HL-60 (cell line): ENCODE measurements at regions not wholly inside any gene's neighbourhood (a gene's known extent, or its start where the extent isn't known, plus 50 kb on each side); places are given as distances from the start of the nearest gene placed in this dataset.

Experiments used
- DNase-seq, 2 experiments: peaks; one replicate each; pipeline ENCODE4 v3.0.0-alpha.2; 2010 to 2020; ENCODE audit warnings: low read depth in 1 of 2, low spot score in 1 of 2
- H3K27ac ChIP-seq: fragments of 250-450 bp; sonication (Bioruptor Pico); replicated peaks from 2 replicates; pipeline ENCODE4 v1.5.1; 2020; ENCODE audit warnings: mild to moderate bottlenecking, moderate library complexity
- H3K27me3 ChIP-seq: fragments of 250-450 bp; sonication (Bioruptor Pico); 2 replicates; pipeline ENCODE4 v1.5.1; 2021; ENCODE audit warnings: mild to moderate bottlenecking, moderate library complexity; ENCODE audit not compliant: insufficient read depth, poor library complexity, severe bottlenecking
- H3K4me3 ChIP-seq: replicated peaks from 2 replicates; pipeline ENCODE4 v1.5.1; 2011; ENCODE audit warnings: mild to moderate bottlenecking, control low read depth, low read length; ENCODE audit not compliant: insufficient read depth
- CTCF ChIP-seq: IDR thresholded peaks from one replicate; pipeline ENCODE4 v1.5.1; 2011; ENCODE audit warnings: low read length, control low read depth, inconsistent platforms; ENCODE audit not compliant: insufficient read depth
- GABPA ChIP-seq: IDR thresholded peaks from 2 replicates; pipeline ENCODE4 v1.6.1; 2012; ENCODE audit warnings: low read depth
- POLR2AphosphoS5 ChIP-seq: IDR thresholded peaks from 2 replicates; pipeline ENCODE4 v1.6.1; 2012; ENCODE audit warnings: low read depth
- SPI1 ChIP-seq: IDR thresholded peaks from 2 replicates; pipeline ENCODE4 v1.6.1; 2012; ENCODE audit warnings: low read depth, mild to moderate bottlenecking, borderline replicate concordance
- TF ChIP-seq, protein P1 (sequence below): IDR thresholded peaks from 2 replicates; pipeline ENCODE4 v1.6.1; 2012; ENCODE audit warnings: low read depth; ENCODE audit not compliant: insufficient replicate concordance

DNA sequence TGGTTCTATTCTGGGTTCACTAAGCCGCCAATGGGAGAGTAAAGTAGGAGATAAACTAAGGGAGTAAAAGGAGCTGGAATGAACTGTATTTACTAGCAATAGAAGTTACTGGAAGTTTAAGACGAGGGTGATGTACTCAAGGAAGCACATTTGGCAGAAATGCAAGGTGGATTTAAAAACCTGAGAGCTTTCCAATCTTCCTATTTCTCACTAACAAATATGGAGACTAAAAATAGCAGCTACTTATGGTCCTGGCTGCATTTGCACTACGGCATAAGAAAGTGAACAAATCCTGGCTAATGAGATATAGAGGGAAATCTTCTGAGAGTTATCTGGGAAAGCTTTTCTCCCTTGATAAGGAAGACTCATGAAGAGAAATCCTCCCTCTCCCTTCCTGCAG is 153.4 kb downstream of the TMEM161B start:
- Histone ChIP-seq H3K4me3 (no peak overlapping the region), H3K27ac (no peak overlapping the region), H3K27me3 (no peaks in the 10 kb centered on the region)
- DNase-seq, result no peak
- TF ChIP-seq, protein P1, sequence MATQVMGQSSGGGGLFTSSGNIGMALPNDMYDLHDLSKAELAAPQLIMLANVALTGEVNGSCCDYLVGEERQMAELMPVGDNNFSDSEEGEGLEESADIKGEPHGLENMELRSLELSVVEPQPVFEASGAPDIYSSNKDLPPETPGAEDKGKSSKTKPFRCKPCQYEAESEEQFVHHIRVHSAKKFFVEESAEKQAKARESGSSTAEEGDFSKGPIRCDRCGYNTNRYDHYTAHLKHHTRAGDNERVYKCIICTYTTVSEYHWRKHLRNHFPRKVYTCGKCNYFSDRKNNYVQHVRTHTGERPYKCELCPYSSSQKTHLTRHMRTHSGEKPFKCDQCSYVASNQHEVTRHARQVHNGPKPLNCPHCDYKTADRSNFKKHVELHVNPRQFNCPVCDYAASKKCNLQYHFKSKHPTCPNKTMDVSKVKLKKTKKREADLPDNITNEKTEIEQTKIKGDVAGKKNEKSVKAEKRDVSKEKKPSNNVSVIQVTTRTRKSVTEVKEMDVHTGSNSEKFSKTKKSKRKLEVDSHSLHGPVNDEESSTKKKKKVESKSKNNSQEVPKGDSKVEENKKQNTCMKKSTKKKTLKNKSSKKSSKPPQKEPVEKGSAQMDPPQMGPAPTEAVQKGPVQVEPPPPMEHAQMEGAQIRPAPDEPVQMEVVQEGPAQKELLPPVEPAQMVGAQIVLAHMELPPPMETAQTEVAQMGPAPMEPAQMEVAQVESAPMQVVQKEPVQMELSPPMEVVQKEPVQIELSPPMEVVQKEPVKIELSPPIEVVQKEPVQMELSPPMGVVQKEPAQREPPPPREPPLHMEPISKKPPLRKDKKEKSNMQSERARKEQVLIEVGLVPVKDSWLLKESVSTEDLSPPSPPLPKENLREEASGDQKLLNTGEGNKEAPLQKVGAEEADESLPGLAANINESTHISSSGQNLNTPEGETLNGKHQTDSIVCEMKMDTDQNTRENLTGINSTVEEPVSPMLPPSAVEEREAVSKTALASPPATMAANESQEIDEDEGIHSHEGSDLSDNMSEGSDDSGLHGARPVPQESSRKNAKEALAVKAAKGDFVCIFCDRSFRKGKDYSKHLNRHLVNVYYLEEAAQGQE, result no peak
- TF ChIP-seq CTCF (no peak), POLR2AphosphoS5 (no peak), SPI1 (no peak), GABPA (no peak)

GRCh38 chr5:88113429-88113828 is 155.2 kb downstream of the TMEM161B start:
- no peak for TF ChIP-seq CTCF
- TF ChIP-seq SPI1, result no peak
- TF ChIP-seq POLR2AphosphoS5, result no peak
- TF ChIP-seq, protein P1, result no peak
- no peak for TF ChIP-seq GABPA
- H3K27ac ChIP-seq, result no peak overlapping the region

DNA sequence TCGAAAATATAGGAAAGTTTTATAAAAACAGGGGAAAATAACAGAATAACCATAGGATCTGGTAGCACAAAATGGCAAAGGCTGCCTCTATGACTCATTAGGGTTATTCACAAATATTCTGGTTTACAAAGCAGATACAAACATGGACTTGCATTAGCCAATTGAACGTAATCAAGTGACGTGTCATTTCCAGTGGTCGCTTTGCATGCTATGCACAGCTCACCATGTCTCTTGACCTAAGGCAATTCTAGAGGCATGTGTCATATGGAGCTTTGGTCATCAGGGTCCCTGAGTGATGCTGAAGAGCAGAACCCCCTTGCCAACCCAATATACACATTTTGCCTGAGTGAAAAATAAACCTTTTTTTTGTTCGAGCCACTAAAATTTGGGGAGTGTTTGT is 158.8 kb downstream of the TMEM161B start:
- H3K27me3 ChIP-seq, result no peaks in the 10 kb centered on the region
- no peak for DNase-seq
- no peak overlapping the region for H3K27ac ChIP-seq
- TF ChIP-seq, protein P1, result no peak
- no peak for TF ChIP-seq SPI1
- TF ChIP-seq POLR2AphosphoS5, result no peak
- TF ChIP-seq CTCF, result no peak
- TF ChIP-seq GABPA, result no peak
- H3K4me3 ChIP-seq, result no peak overlapping the region

More at GRCh38 chr5:88113429-88113828, 155.2 kb downstream of the TMEM161B start:
- Histone ChIP-seq H3K27me3 (no peaks in the 10 kb centered on the region), H3K4me3 (no peak overlapping the region)
- DNase-seq, result no peak
